B cell (primary cell): ENCODE measurements at regions not wholly inside any gene's neighbourhood (a gene's known extent, or its start where the extent isn't known, plus 50 kb on each side); places are given as distances from the start of the nearest gene placed in this dataset.

Source experiments
- ATAC-seq: fragments of 200-7000 bp; cut with Tn5 transposase; one replicate; pipeline ENCODE4 v1.10.0; 2021; ENCODE audit warnings: low read depth, mild to moderate bottlenecking, moderate number of reproducible peaks, moderate library complexity
- CTCF ChIA-PET: fragments of 350-600 bp; sonication (Branson Sonifier 250); formaldehyde crosslinking; loops from one replicate; lab custom pipeline; 2021; ENCODE audit warnings: antibody characterized with exemption, inconsistent platforms; lab: Charles Lee
- POLR2A ChIA-PET: fragments of 350-600 bp; sonication (Branson Sonifier 250); formaldehyde crosslinking; loops from one replicate; lab custom pipeline; 2021; ENCODE audit warnings: antibody characterized with exemption; lab: Charles Lee
- DNase-seq: peaks from one replicate; pipeline ENCODE4 v3.0.0; 2013
- H2AFZ ChIP-seq: 2 replicates; pipeline ENCODE4 v1.6.1; 2012; ENCODE audit warnings: mild to moderate bottlenecking, low read depth, low read length; ENCODE audit not compliant: insufficient read depth, poor library complexity, severe bottlenecking
- H3K27ac ChIP-seq, 2 donors: 1 replicate in 1 of 2; 2 replicates in 1 of 2; pipeline ENCODE4 v1.5.1; 2012 to 2013; ENCODE audit warnings: low read length in 2 of 2, mild to moderate bottlenecking in 2 of 2, moderate library complexity in 1 of 2
- H3K27me3 ChIP-seq, 4 experiments: fragments of 200-600 bp in 1 of 4; sonication (generic) in 1 of 4; replicated peaks in 1 of 4; 1 replicate in 2 of 4; 2 replicates in 2 of 4; pipeline versions ENCODE4 v1.6.1 to v1.7.0; 2013 to 2016; ENCODE audit warnings: low read length in 3 of 4, mild to moderate bottlenecking in 2 of 4, mixed read lengths in 1 of 4, moderate library complexity in 1 of 4; ENCODE audit not compliant: insufficient read depth in 4 of 4, control insufficient read depth in 3 of 4; ENCODE audit errors: control extremely low read depth in 1 of 4
- H3K36me3 ChIP-seq, 2 experiments: replicated peaks in 1 of 2; 1 replicate in 1 of 2; 2 replicates in 1 of 2; pipeline versions ENCODE4 v1.6.1 to v1.7.1; 2013; ENCODE audit warnings: low read length in 1 of 2; ENCODE audit not compliant: insufficient read depth in 2 of 2, control insufficient read depth in 1 of 2; ENCODE audit errors: control extremely low read depth in 1 of 2, extremely low read depth in 1 of 2
- H3K4me1 ChIP-seq, 2 donors: fragments of 200-600 bp in 1 of 2; sonication (generic) in 1 of 2; 1 replicate in 1 of 2; 2 replicates in 1 of 2; pipeline versions ENCODE4 v1.5.1 to v1.6.1; 2013 to 2017; ENCODE audit warnings: low read length in 2 of 2; ENCODE audit not compliant: control insufficient read depth in 2 of 2, insufficient read depth in 2 of 2
- H3K4me2 ChIP-seq: replicated peaks from 2 replicates; pipeline ENCODE3; 2012; ENCODE audit warnings: mild to moderate bottlenecking, low read depth, low read length; ENCODE audit not compliant: poor library complexity, severe bottlenecking
- H3K4me3 ChIP-seq, 5 experiments: fragments of 200-600 bp in 1 of 5; sonication (generic) in 1 of 5; 1 replicate in 3 of 5; 2 replicates in 2 of 5; pipeline versions ENCODE4 v1.5.1 to v1.7.0; 2011 to 2016; ENCODE audit warnings: low read length in 4 of 5, mild to moderate bottlenecking in 4 of 5, low read depth in 2 of 5, control low read depth in 1 of 5, moderate library complexity in 1 of 5; ENCODE audit not compliant: insufficient read depth in 1 of 5; ENCODE audit errors: control extremely low read depth in 1 of 5, extremely low read depth in 1 of 5
- H3K79me2 ChIP-seq: fragments of 200-600 bp; sonication (generic); one replicate; pipeline ENCODE4 v1.6.0; 2016; ENCODE audit warnings: low read length; ENCODE audit not compliant: control insufficient read depth, insufficient read depth
- H3K9ac ChIP-seq: fragments of 200-600 bp; sonication (generic); 2 replicates; pipeline ENCODE4 v1.6.1; 2017; ENCODE audit warnings: mild to moderate bottlenecking, low read length, moderate library complexity
- H3K9me3 ChIP-seq, 3 donors: one replicate each; pipeline versions ENCODE4 v1.6.1 to v1.7.1; 2013; ENCODE audit warnings: low read length in 2 of 3; ENCODE audit not compliant: control insufficient read depth in 2 of 3, insufficient read depth in 1 of 3; ENCODE audit errors: control extremely low read depth in 1 of 3
- H4K20me1 ChIP-seq: 2 replicates; pipeline ENCODE4 v1.6.0; 2012; ENCODE audit warnings: mild to moderate bottlenecking, low read length; ENCODE audit not compliant: insufficient read depth, control insufficient read depth, poor library complexity, severe bottlenecking
- H3K27ac Mint-ChIP-seq: one replicate; pipeline ENCODE4 v1.8.0; 2021; ENCODE audit warnings: mixed read lengths
- H3K27me3 Mint-ChIP-seq: one replicate; pipeline ENCODE4 v1.8.0; 2021; ENCODE audit warnings: mixed read lengths
- H3K4me1 Mint-ChIP-seq: one replicate; pipeline ENCODE4 v1.8.0; 2021; ENCODE audit warnings: mixed read lengths
- H3K4me3 Mint-ChIP-seq: one replicate; pipeline ENCODE4 v1.8.0; 2021; ENCODE audit warnings: mixed read lengths
- H3K9me3 Mint-ChIP-seq: one replicate; pipeline ENCODE4 v1.8.0; 2022; ENCODE audit warnings: mixed read lengths; ENCODE audit not compliant: insufficient read depth
- EZH2 ChIP-seq: IDR thresholded peaks from 2 replicates; pipeline ENCODE4 v1.6.1; 2012; ENCODE audit warnings: borderline replicate concordance, low read depth, mild to moderate bottlenecking, moderate library complexity, low read length; ENCODE audit not compliant: insufficient read depth, poor library complexity, severe bottlenecking
- WGBS: methylation state at CpG from one replicate; pipeline ENCODE4 v1.1.5; 2013; ENCODE audit warnings: missing lambda C conversion rate; ENCODE audit not compliant: insufficient coverage; 5-methylcytosine and 5-hydroxymethylcytosine counted together
- intact Hi-C: fragments of 100-400 bp; cut with micrococcal nuclease; formaldehyde crosslinking; loops from one replicate; pipeline ENCODE4 v1.10.0; 2022
- TF ChIP-seq, protein P1 (sequence below): fragments of 200-600 bp; IDR thresholded peaks from one replicate; pipeline ENCODE4 v1.8.0; 2022; ENCODE audit warnings: antibody characterized with exemption, mild to moderate bottlenecking

DNA sequence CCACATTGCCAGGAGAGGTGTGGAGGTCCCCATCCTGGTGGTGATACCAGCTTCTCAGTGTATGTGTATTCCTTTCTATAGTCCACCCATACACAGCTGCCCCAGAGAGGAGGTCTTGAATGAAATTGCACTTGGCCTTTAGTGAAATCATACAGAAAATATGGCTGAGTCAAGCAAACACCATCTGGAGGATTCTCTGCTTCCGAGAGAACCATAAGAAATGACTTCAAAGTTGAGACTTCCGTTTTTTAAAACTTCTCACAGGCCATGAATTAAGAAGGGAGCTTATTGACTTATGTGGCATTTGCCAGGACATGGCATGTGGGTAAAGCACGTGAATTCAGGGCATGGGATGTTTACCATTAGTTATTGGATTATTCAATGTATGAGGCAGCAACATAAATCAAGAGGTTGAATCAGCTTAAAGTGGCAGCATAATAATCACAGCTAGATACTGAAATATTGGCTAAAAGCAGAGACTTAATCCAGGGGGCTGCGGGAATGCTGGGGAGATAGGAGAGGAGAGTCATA is 119.1 kb upstream of the MTNR1B start:
- no peaks in the 10 kb centered on the region for H3K27me3 Mint-ChIP-seq
- ATAC-seq (no peak), DNase-seq (no peak)
- Histone ChIP-seq H3K4me2 (no peak overlapping the region), H3K4me3 (no peak overlapping the region), H3K79me2 (no peaks in the 10 kb centered on the region), H2AFZ (no peak overlapping the region), H3K27ac (no peak overlapping the region), H3K9ac (no peak overlapping the region), H3K4me1 (no peaks in the 10 kb centered on the region), H3K36me3 (no peaks in the 10 kb centered on the region), H3K9me3 (peaks cover 0 to 10% (median 0%) of the 10 kb centered on the region in 3 donors), H3K27me3 (no peaks in the 10 kb centered on the region), H4K20me1 (no peaks in the 10 kb centered on the region)
- H3K4me1 Mint-ChIP-seq = no peaks in the 10 kb centered on the region
- H3K4me3 Mint-ChIP-seq = no peak overlapping the region
- TF ChIP-seq, protein P1, sequence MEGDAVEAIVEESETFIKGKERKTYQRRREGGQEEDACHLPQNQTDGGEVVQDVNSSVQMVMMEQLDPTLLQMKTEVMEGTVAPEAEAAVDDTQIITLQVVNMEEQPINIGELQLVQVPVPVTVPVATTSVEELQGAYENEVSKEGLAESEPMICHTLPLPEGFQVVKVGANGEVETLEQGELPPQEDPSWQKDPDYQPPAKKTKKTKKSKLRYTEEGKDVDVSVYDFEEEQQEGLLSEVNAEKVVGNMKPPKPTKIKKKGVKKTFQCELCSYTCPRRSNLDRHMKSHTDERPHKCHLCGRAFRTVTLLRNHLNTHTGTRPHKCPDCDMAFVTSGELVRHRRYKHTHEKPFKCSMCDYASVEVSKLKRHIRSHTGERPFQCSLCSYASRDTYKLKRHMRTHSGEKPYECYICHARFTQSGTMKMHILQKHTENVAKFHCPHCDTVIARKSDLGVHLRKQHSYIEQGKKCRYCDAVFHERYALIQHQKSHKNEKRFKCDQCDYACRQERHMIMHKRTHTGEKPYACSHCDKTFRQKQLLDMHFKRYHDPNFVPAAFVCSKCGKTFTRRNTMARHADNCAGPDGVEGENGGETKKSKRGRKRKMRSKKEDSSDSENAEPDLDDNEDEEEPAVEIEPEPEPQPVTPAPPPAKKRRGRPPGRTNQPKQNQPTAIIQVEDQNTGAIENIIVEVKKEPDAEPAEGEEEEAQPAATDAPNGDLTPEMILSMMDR = no peak
- no peak for TF ChIP-seq EZH2
- CTCF ChIA-PET = no interaction called here
- POLR2A ChIA-PET = no interaction called here
- no peaks in the 10 kb centered on the region for H3K9me3 Mint-ChIP-seq
- no peak overlapping the region for H3K27ac Mint-ChIP-seq
- WGBS = 100% methylated on average over 2 of the region's 4 CpGs
- intact Hi-C loops = no loop called here

DNA sequence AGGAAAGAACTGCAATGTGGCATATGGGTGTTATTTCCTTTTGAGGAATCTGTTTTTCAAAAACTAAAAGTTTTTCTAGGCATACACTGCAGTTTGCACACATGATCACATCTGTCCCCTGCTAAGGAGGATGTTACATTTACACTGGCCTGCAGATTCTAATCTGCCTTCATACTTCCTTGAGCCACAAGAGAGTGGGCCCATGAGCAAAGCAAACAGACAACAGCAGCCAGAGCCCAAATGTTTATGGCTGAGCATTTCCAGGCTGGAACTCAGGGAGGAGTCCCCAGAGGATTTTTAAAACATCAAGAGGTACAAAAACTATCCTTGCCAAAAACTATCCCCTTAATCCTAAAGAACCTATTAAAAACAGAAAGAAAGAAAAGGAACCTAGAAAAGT is 117.2 kb upstream of the MTNR1B start:
- no peaks in the 10 kb centered on the region for H3K36me3 ChIP-seq
- intact Hi-C loops = no loop called here
- no peaks in the 10 kb centered on the region for H3K79me2 ChIP-seq
- Mint-ChIP-seq H3K4me3 (no peak overlapping the region), H3K9me3 (no peaks in the 10 kb centered on the region), H3K4me1 (no peaks in the 10 kb centered on the region), H3K27me3 (no peaks in the 10 kb centered on the region), H3K27ac (no peak overlapping the region)
- CTCF ChIA-PET = no interaction called here
- H3K4me2 ChIP-seq = no peak overlapping the region
- peaks cover 0 to 10% (median 0%) of the 10 kb centered on the region in 3 donors for H3K9me3 ChIP-seq
- no peak for DNase-seq
- no peak overlapping the region for H3K4me3 ChIP-seq
- no peak overlapping the region for H3K9ac ChIP-seq
- POLR2A ChIA-PET = no interaction called here
- H2AFZ ChIP-seq = no peak overlapping the region
- TF ChIP-seq, protein P1 = no peak
- no peak for TF ChIP-seq EZH2
- no peak for ATAC-seq
- no peaks in the 10 kb centered on the region for H4K20me1 ChIP-seq
- H3K27ac ChIP-seq = no peak overlapping the region
- H3K4me1 ChIP-seq = no peaks in the 10 kb centered on the region
- no peaks in the 10 kb centered on the region for H3K27me3 ChIP-seq
